Natural killer cell treated with Interleukin-12 subunit alpha and Interleukin-12 subunit beta and Interleukin-15 and Interleukin-18, amount 100 ng/mL, for 72 hours (primary cell): ENCODE measurements at regions not wholly inside any gene's neighbourhood (a gene's known extent, or its start where the extent isn't known, plus 50 kb on each side); places are given as distances from the start of the nearest gene placed in this dataset.

Experiments
- ATAC-seq, 2 donors: fragments of 150-1000 bp; cut with Tn5 transposase in 1 of 2; sonication (Bioruptor Pico), chemical (Tn5 transposase) in 1 of 2; 2 replicates each; pipeline ENCODE4 v1.10.0; 2021
- DNase-seq: peaks from one replicate; pipeline ENCODE4 v3.0.0; 2022; ENCODE audit warnings: low spot score
- H3K27ac Mint-ChIP-seq, 2 donors: 1 replicate in 1 of 2; 2 replicates in 1 of 2; pipeline ENCODE4 v1.8.0; 2022; ENCODE audit warnings: mixed read lengths in 2 of 2, mild to moderate bottlenecking in 1 of 2, moderate library complexity in 1 of 2
- H3K27me3 Mint-ChIP-seq, 2 donors: 1 replicate in 1 of 2; 2 replicates in 1 of 2; pipeline ENCODE4 v1.8.0; 2022; ENCODE audit warnings: mixed read lengths in 2 of 2
- H3K36me3 Mint-ChIP-seq: one replicate; pipeline ENCODE4 v1.8.0; 2022; ENCODE audit warnings: mixed read lengths
- H3K4me1 Mint-ChIP-seq, 2 donors: 1 replicate in 1 of 2; 2 replicates in 1 of 2; pipeline ENCODE4 v1.8.0; 2022; ENCODE audit warnings: low read depth in 2 of 2, mixed read lengths in 2 of 2, mild to moderate bottlenecking in 1 of 2
- H3K4me3 Mint-ChIP-seq: one replicate; pipeline ENCODE4 v1.8.0; 2022; ENCODE audit warnings: mixed read lengths
- H3K9me3 Mint-ChIP-seq: 2 replicates; pipeline ENCODE4 v1.8.0; 2022; ENCODE audit warnings: mixed read lengths

- Mint-ChIP-seq H3K36me3 (peaks cover 2% of the 10 kb centered on the region), H3K9me3 (no peaks in the 10 kb centered on the region), H3K4me1 (no peaks in the 10 kb centered on the region), H3K27me3 (peaks cover 0 to under 1% of the 10 kb centered on the region in 2 donors), H3K4me3 (no peak overlapping the region), H3K27ac (no peak overlapping the region)
- no peak for ATAC-seq
- DNase-seq = no peak
Measured at GRCh38 chr1:57711326-57711725, 287.5 kb upstream of the DAB1 start.

- H3K36me3 Mint-ChIP-seq = no peaks in the 10 kb centered on the region
Measured at GRCh38 chr1:57707631-57708030, 283.8 kb upstream of the DAB1 start.

GRCh38 chr1:57704811-57705210 lies 281.0 kb upstream of the DAB1 start:
- H3K9me3 Mint-ChIP-seq = peaks cover 2% of the 10 kb centered on the region
- no peak overlapping the region for H3K27ac Mint-ChIP-seq
- no peak for ATAC-seq
- H3K4me1 Mint-ChIP-seq = no peaks in the 10 kb centered on the region
- no peak for DNase-seq
- H3K27me3 Mint-ChIP-seq = peaks cover 4 to 5% of the 10 kb centered on the region in 2 donors
- H3K36me3 Mint-ChIP-seq = no peaks in the 10 kb centered on the region
- H3K4me3 Mint-ChIP-seq = no peak overlapping the region

More at GRCh38 chr1:57707631-57708030, 283.8 kb upstream of the DAB1 start:
- DNase-seq (no peak), ATAC-seq (no peak)
- H3K9me3 Mint-ChIP-seq = no peaks in the 10 kb centered on the region
- no peaks in the 10 kb centered on the region for H3K4me1 Mint-ChIP-seq
- peaks cover 0 to 2% of the 10 kb centered on the region in 2 donors for H3K27me3 Mint-ChIP-seq
- no peak overlapping the region for H3K4me3 Mint-ChIP-seq
- H3K27ac Mint-ChIP-seq = no peak overlapping the region

- ATAC-seq (no peak), DNase-seq (no peak)
- no peaks in the 10 kb centered on the region for H3K4me1 Mint-ChIP-seq
- H3K36me3 Mint-ChIP-seq = no peaks in the 10 kb centered on the region
- H3K27ac Mint-ChIP-seq = no peak overlapping the region
- peaks cover 5 to 7% of the 10 kb centered on the region in 2 donors for H3K27me3 Mint-ChIP-seq
- H3K9me3 Mint-ChIP-seq = peaks cover 2% of the 10 kb centered on the region
- no peak overlapping the region for H3K4me3 Mint-ChIP-seq
Measured at GRCh38 chr1:57704231-57704630, 280.4 kb upstream of the DAB1 start.

- ATAC-seq (no peak), DNase-seq (no peak)
- no peak overlapping the region for H3K27ac Mint-ChIP-seq
- H3K4me1 Mint-ChIP-seq = no peaks in the 10 kb centered on the region
- peaks cover 11% of the 10 kb centered on the region for H3K9me3 Mint-ChIP-seq
- H3K4me3 Mint-ChIP-seq = no peak overlapping the region
- H3K36me3 Mint-ChIP-seq = peaks cover 6% of the 10 kb centered on the region
- peaks cover 7 to 10% of the 10 kb centered on the region in 2 donors for H3K27me3 Mint-ChIP-seq
Measured at GRCh38 chr1:57696904-57697303, 273.0 kb upstream of the DAB1 start.

- Mint-ChIP-seq H3K9me3 (peaks cover 11% of the 10 kb centered on the region), H3K4me1 (no peaks in the 10 kb centered on the region), H3K36me3 (peaks cover 6% of the 10 kb centered on the region), H3K4me3 (no peak overlapping the region), H3K27me3 (peaks cover 7 to 10% of the 10 kb centered on the region in 2 donors), H3K27ac (no peak overlapping the region)
- DNase-seq (no peak), ATAC-seq (no peak)
Measured at GRCh38 chr1:57696043-57696442, 272.2 kb upstream of the DAB1 start.

GRCh38 chr1:57686306-57686705 lies 262.4 kb upstream of the DAB1 start:
- Mint-ChIP-seq H3K4me3 (no peak overlapping the region), H3K27me3 (peaks cover 2 to 8% of the 10 kb centered on the region in 2 donors), H3K27ac (no peak overlapping the region), H3K4me1 (no peaks in the 10 kb centered on the region), H3K9me3 (peaks cover 26% of the 10 kb centered on the region), H3K36me3 (peaks cover 23% of the 10 kb centered on the region)
- DNase-seq = no peak
- no peak for ATAC-seq

- H3K9me3 Mint-ChIP-seq = peaks cover 21% of the 10 kb centered on the region
- no peak for DNase-seq
- no peak overlapping the region for H3K4me3 Mint-ChIP-seq
- no peaks in the 10 kb centered on the region for H3K4me1 Mint-ChIP-seq
- no peak overlapping the region for H3K27ac Mint-ChIP-seq
- peaks cover 2 to 8% of the 10 kb centered on the region in 2 donors for H3K27me3 Mint-ChIP-seq
- H3K36me3 Mint-ChIP-seq = peaks cover 16% of the 10 kb centered on the region
- ATAC-seq = no peak
Measured at GRCh38 chr1:57683037-57683942, 259.4 kb upstream of the DAB1 start.

- Mint-ChIP-seq H3K9me3 (peaks cover 7% of the 10 kb centered on the region), H3K4me3 (no peak overlapping the region), H3K27ac (no peak overlapping the region), H3K36me3 (no peaks in the 10 kb centered on the region), H3K27me3 (peaks cover 0 to 2% of the 10 kb centered on the region in 2 donors), H3K4me1 (no peaks in the 10 kb centered on the region)
- DNase-seq = no peak
- ATAC-seq = no peak
Measured at GRCh38 chr1:57678138-57678537, 254.3 kb upstream of the DAB1 start.

GRCh38 chr1:57675776-57676175 lies 251.9 kb upstream of the DAB1 start:
- ATAC-seq (no peak), DNase-seq (no peak)
- Mint-ChIP-seq H3K27me3 (no peaks in the 10 kb centered on the region), H3K9me3 (peaks cover 4% of the 10 kb centered on the region), H3K27ac (no peak overlapping the region), H3K4me3 (no peak overlapping the region), H3K4me1 (no peaks in the 10 kb centered on the region), H3K36me3 (no peaks in the 10 kb centered on the region)

- H3K4me3 Mint-ChIP-seq = no peak overlapping the region
- H3K27me3 Mint-ChIP-seq = no peaks in the 10 kb centered on the region
- ATAC-seq = no peak
- H3K9me3 Mint-ChIP-seq = no peaks in the 10 kb centered on the region
- DNase-seq = no peak
- H3K4me1 Mint-ChIP-seq = no peaks in the 10 kb centered on the region
- no peak overlapping the region for H3K27ac Mint-ChIP-seq
- no peaks in the 10 kb centered on the region for H3K36me3 Mint-ChIP-seq
Measured at GRCh38 chr1:57674801-57675200, 250.9 kb upstream of the DAB1 start.

- Mint-ChIP-seq H3K4me1 (no peaks in the 10 kb centered on the region), H3K36me3 (no peaks in the 10 kb centered on the region), H3K27me3 (peaks cover 2% of the 10 kb centered on the region in 2 donors), H3K9me3 (peaks cover 2% of the 10 kb centered on the region), H3K4me3 (no peak overlapping the region), H3K27ac (no peak overlapping the region)
- no peak for ATAC-seq
- DNase-seq = no peak
Measured at GRCh38 chr1:57672346-57673140, 248.7 kb upstream of the DAB1 start.

- H3K9me3 Mint-ChIP-seq = peaks cover 9% of the 10 kb centered on the region
- H3K4me1 Mint-ChIP-seq = no peaks in the 10 kb centered on the region
- DNase-seq (no peak), ATAC-seq (no peak)
- no peak overlapping the region for H3K27ac Mint-ChIP-seq
- no peak overlapping the region for H3K4me3 Mint-ChIP-seq
- H3K36me3 Mint-ChIP-seq = no peaks in the 10 kb centered on the region
- peaks cover 5 to 6% of the 10 kb centered on the region in 2 donors for H3K27me3 Mint-ChIP-seq
Measured at GRCh38 chr1:57671750-57672149, 247.9 kb upstream of the DAB1 start.

GRCh38 chr1:57659804-57660203 lies 235.9 kb upstream of the DAB1 start:
- no peaks in the 10 kb centered on the region for H3K4me1 Mint-ChIP-seq
- H3K36me3 Mint-ChIP-seq = no peaks in the 10 kb centered on the region
- no peak overlapping the region for H3K4me3 Mint-ChIP-seq
- no peaks in the 10 kb centered on the region for H3K27me3 Mint-ChIP-seq
- DNase-seq = no peak
- no peak overlapping the region for H3K27ac Mint-ChIP-seq
- no peaks in the 10 kb centered on the region for H3K9me3 Mint-ChIP-seq
- ATAC-seq = no peak
